ENCODE measurements at regions not wholly inside any gene's neighbourhood (a gene's known extent, or its start where the extent isn't known, plus 50 kb on each side); places are given as distances from the start of the nearest gene placed in this dataset.

DNA sequence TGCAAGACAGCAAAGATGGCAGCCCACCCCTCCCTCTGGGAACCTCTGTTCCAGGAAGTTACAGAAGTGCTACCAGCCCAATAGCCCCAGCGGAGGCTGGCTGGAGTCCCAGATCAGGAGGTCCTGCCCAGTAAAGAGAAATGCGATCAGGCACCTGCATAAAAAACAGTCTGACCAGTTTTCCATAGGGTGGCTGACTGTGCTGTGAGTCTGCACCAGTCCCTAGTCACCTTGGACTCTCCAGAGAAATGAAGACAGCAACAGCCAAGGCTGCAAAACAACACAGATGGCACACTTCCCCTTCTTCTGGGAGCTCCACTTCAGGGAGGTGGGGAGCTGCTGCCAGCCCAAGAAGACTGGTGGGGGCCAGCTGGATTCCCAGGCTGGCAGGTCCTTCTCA, 265.5 kb upstream of the PCSK5 start:
- Histone ChIP-seq H3K9ac (ENCODE audit: insufficient read depth, low read depth, low read length) (no peak overlapping the region), H3K27ac (ENCODE audit: extremely low read length, insufficient read depth, low read length) (no peak overlapping the region), H3K79me2 (ENCODE audit: insufficient read depth, low read length) (no peaks in the 10 kb centered on the region), H3K27me3 (ENCODE audit: control insufficient read depth in 1 of 2, insufficient read depth in 2 of 2, low read length in 2 of 2) (no peaks in the 10 kb centered on the region), H3K4me1 (ENCODE audit: insufficient read depth, low read length) (no peaks in the 10 kb centered on the region), H3K4me3 (replicated peaks in 1 of 3; ENCODE audit: insufficient read depth in 1 of 3, low read depth in 2 of 3, low read length in 3 of 3) (no peak overlapping the region), H3K9me3 (ENCODE audit: low read length) (peaks cover 7% of the 10 kb centered on the region; the same call in 1 of the 2 replicates), H4K20me1 (ENCODE audit: insufficient read depth, low read length) (no peaks in the 10 kb centered on the region), H3K36me3 (replicated peaks in 1 of 2; ENCODE audit: control insufficient read depth in 1 of 2, insufficient read depth in 2 of 2, low read length in 2 of 2) (no peaks in the 10 kb centered on the region), H3K4me2 (ENCODE audit: low read depth, low read length) (no peak overlapping the region), H2AFZ (ENCODE audit: low read length) (no peak overlapping the region)
- ATAC-seq (no peak), FAIRE-seq (no peak), DNase-seq (ENCODE audit: low spot score) (no peak)
- in situ Hi-C loops (cut with HindIII; ENCODE audit: extremely low pct_ligation_motif_present, low pct_unique_long_range_greater_than_20kb), result no loop called here
- BruUV-seq (replicated peaks), result no TSS peak
- ChIA-PET POLR2A (no interaction called here), CTCF (ENCODE audit: low intra/inter-chr PET ratio, low total read pairs) (no interaction called here)
- no CpG with 5 or more reads among the region's 2 CpGs for WGBS (ENCODE audit: low lambda C conversion rate)
- intact Hi-C loops (cut with micrococcal nuclease; ENCODE audit: unreplicated experiment), result no loop called here
- TF ChIP-seq DNMT1 (CRISPR knock-in tag; IDR thresholded peaks at IDR 0.05) (no peak), TRIM24 (CRISPR knock-in tag; IDR thresholded peaks at IDR 0.05) (no peak), SNRNP70 (IDR thresholded peaks at IDR 0.05; ENCODE audit: low read depth, low read length) (no peak), MTA1 (CRISPR knock-in tag; IDR thresholded peaks at IDR 0.05; ENCODE audit: borderline replicate concordance) (no peak), SYNCRIP (IDR thresholded peaks at IDR 0.05; ENCODE audit: insufficient read depth, low read depth, low read length) (no peak), ZFP1 (CRISPR knock-in tag; IDR thresholded peaks at IDR 0.05) (no peak), ZNF431 (CRISPR knock-in tag; IDR thresholded peaks at IDR 0.05; ENCODE audit: borderline replicate concordance, low read depth) (no peak)
- TF ChIP-seq, protein P1, sequence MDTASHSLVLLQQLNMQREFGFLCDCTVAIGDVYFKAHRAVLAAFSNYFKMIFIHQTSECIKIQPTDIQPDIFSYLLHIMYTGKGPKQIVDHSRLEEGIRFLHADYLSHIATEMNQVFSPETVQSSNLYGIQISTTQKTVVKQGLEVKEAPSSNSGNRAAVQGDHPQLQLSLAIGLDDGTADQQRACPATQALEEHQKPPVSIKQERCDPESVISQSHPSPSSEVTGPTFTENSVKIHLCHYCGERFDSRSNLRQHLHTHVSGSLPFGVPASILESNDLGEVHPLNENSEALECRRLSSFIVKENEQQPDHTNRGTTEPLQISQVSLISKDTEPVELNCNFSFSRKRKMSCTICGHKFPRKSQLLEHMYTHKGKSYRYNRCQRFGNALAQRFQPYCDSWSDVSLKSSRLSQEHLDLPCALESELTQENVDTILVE (CRISPR knock-in tag; IDR thresholded peaks at IDR 0.05), result no peak
- TF ChIP-seq, protein P2, sequence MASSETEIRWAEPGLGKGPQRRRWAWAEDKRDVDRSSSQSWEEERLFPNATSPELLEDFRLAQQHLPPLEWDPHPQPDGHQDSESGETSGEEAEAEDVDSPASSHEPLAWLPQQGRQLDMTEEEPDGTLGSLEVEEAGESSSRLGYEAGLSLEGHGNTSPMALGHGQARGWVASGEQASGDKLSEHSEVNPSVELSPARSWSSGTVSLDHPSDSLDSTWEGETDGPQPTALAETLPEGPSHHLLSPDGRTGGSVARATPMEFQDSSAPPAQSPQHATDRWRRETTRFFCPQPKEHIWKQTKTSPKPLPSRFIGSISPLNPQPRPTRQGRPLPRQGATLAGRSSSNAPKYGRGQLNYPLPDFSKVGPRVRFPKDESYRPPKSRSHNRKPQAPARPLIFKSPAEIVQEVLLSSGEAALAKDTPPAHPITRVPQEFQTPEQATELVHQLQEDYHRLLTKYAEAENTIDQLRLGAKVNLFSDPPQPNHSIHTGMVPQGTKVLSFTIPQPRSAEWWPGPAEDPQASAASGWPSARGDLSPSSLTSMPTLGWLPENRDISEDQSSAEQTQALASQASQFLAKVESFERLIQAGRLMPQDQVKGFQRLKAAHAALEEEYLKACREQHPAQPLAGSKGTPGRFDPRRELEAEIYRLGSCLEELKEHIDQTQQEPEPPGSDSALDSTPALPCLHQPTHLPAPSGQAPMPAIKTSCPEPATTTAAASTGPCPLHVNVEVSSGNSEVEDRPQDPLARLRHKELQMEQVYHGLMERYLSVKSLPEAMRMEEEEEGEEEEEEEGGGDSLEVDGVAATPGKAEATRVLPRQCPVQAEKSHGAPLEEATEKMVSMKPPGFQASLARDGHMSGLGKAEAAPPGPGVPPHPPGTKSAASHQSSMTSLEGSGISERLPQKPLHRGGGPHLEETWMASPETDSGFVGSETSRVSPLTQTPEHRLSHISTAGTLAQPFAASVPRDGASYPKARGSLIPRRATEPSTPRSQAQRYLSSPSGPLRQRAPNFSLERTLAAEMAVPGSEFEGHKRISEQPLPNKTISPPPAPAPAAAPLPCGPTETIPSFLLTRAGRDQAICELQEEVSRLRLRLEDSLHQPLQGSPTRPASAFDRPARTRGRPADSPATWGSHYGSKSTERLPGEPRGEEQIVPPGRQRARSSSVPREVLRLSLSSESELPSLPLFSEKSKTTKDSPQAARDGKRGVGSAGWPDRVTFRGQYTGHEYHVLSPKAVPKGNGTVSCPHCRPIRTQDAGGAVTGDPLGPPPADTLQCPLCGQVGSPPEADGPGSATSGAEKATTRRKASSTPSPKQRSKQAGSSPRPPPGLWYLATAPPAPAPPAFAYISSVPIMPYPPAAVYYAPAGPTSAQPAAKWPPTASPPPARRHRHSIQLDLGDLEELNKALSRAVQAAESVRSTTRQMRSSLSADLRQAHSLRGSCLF (CRISPR knock-in tag; IDR thresholded peaks at IDR 0.05; ENCODE audit: borderline replicate concordance), result no peak
- TF ChIP-seq, protein P3, sequence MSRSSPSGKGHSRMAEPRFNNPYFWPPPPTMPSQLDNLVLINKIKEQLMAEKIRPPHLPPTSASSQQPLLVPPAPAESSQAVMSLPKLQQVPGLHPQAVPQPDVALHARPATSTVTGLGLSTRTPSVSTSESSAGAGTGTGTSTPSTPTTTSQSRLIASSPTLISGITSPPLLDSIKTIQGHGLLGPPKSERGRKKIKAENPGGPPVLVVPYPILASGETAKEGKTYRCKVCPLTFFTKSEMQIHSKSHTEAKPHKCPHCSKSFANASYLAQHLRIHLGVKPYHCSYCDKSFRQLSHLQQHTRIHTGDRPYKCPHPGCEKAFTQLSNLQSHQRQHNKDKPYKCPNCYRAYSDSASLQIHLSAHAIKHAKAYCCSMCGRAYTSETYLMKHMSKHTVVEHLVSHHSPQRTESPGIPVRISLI (CRISPR knock-in tag; IDR thresholded peaks at IDR 0.05; ENCODE audit: borderline replicate concordance), result no peak
